ENCODE measurements at regions not wholly inside any gene's neighbourhood (a gene's known extent, or its start where the extent isn't known, plus 50 kb on each side); places are given as distances from the start of the nearest gene placed in this dataset.
"Not testable (repeated sequence)": the region's sequence is repeated elsewhere in the genome, so short reads cannot be mapped to it uniquely, and the experiment has no call there.

GRCh38 chr9:62560603-62561002 is 1370.8 kb downstream of the SPATA31A7 start:
- not testable (repeated sequence) for TF ChIP-seq CTCF (conservative IDR thresholded peaks at IDR 0.05 in 1 of 2, IDR thresholded peaks at IDR 0.05 in 1 of 2; ENCODE audit: low read depth in 1 of 2, low read length in 2 of 2); EZH2 (IDR thresholded peaks at IDR 0.05; ENCODE audit: low read length, missing control alignments)

All from fibroblast of lung (primary cell).